GM23338 (cell line): ENCODE measurements at regions not wholly inside any gene's neighbourhood (a gene's known extent, or its start where the extent isn't known, plus 50 kb on each side); places are given as distances from the start of the nearest gene placed in this dataset.

Experiments
- ATAC-seq: fragments of 200-7000 bp; cut with Tn5 transposase; 3 replicates; pipeline ENCODE4 v1.9.1; 2020
- DNase-seq: peaks from one replicate; pipeline ENCODE4 v3.0.0-alpha.2; 2015; ENCODE audit warnings: low spot score
- H2AFZ ChIP-seq: fragments of 200-600 bp; sonication (generic); 2 replicates; pipeline ENCODE4 v1.8.0; 2016; ENCODE audit warnings: antibody characterized with exemption, mild to moderate bottlenecking, moderate library complexity
- H3F3A ChIP-seq: fragments of 200-600 bp; sonication (generic); replicated peaks from 2 replicates; pipeline ENCODE4 v1.8.0; 2017; ENCODE audit warnings: antibody characterized with exemption, mixed run types, low read depth
- H3K27ac ChIP-seq: fragments of 200-600 bp; sonication (generic); 2 replicates; pipeline ENCODE4 v1.6.1; 2016; ENCODE audit warnings: low read depth
- H3K27me3 ChIP-seq: fragments of 200-600 bp; sonication (generic); 2 replicates; pipeline ENCODE4 v1.8.0; 2016; ENCODE audit warnings: mild to moderate bottlenecking, mixed run types, moderate library complexity; ENCODE audit not compliant: insufficient read depth
- H3K36me3 ChIP-seq: fragments of 200-600 bp; sonication (generic); 2 replicates; pipeline ENCODE4 v1.8.0; 2016; ENCODE audit warnings: mild to moderate bottlenecking; ENCODE audit not compliant: insufficient read depth
- H3K4me1 ChIP-seq: fragments of 200-600 bp; sonication (generic); 2 replicates; pipeline ENCODE4 v1.8.0; 2016; ENCODE audit warnings: mild to moderate bottlenecking, moderate library complexity; ENCODE audit not compliant: insufficient read depth
- H3K4me2 ChIP-seq: fragments of 200-600 bp; sonication (generic); 2 replicates; pipeline ENCODE4 v1.7.1; 2017; ENCODE audit warnings: mixed run types
- H3K4me3 ChIP-seq: fragments of 200-600 bp; sonication (generic); 2 replicates; pipeline ENCODE4 v1.6.1; 2016; ENCODE audit warnings: mixed run types
- H3K79me2 ChIP-seq: fragments of 200-600 bp; sonication (generic); replicated peaks from 2 replicates; pipeline ENCODE4 v1.8.0; 2017; ENCODE audit warnings: mild to moderate bottlenecking; ENCODE audit not compliant: insufficient read depth
- H3K9me2 ChIP-seq: fragments of 200-600 bp; sonication (generic); 2 replicates; pipeline ENCODE4 v1.8.0; 2017; ENCODE audit not compliant: insufficient read depth
- H4K20me1 ChIP-seq: fragments of 200-600 bp; sonication (generic); replicated peaks from 2 replicates; pipeline ENCODE4 v1.8.0; 2017; ENCODE audit warnings: mild to moderate bottlenecking; ENCODE audit not compliant: insufficient read depth
- H3K27ac Mint-ChIP-seq: 2 replicates; pipeline ENCODE4 v1.8.0; 2020; ENCODE audit warnings: inconsistent platforms, mild to moderate bottlenecking, moderate library complexity, mixed read lengths
- H3K27me3 Mint-ChIP-seq: 3 replicates; pipeline ENCODE4 v1.8.0; 2022; ENCODE audit warnings: low read depth, mild to moderate bottlenecking, moderate library complexity, mixed read lengths, inconsistent platforms; ENCODE audit not compliant: insufficient read depth, poor library complexity
- H3K36me3 Mint-ChIP-seq: 3 replicates; pipeline ENCODE4 v1.8.0; 2021; ENCODE audit warnings: low read depth, mild to moderate bottlenecking, inconsistent platforms, moderate library complexity, mixed read lengths
- H3K4me1 Mint-ChIP-seq: 3 replicates; pipeline ENCODE4 v1.8.0; 2020; ENCODE audit warnings: mild to moderate bottlenecking, inconsistent platforms, mixed read lengths
- H3K4me3 Mint-ChIP-seq: 3 replicates; pipeline ENCODE4 v1.8.0; 2021; ENCODE audit warnings: moderate library complexity, mild to moderate bottlenecking, inconsistent platforms, mixed read lengths
- H3K9me3 Mint-ChIP-seq: 3 replicates; pipeline ENCODE4 v1.8.0; 2020; ENCODE audit warnings: moderate library complexity, mild to moderate bottlenecking, inconsistent platforms, mixed read lengths
- CREB1 ChIP-seq: fragments of 250-450 bp; sonication (Bioruptor Pico); IDR thresholded peaks from 2 replicates; pipeline ENCODE4 v1.5.0; 2020; ENCODE audit warnings: low read depth, mild to moderate bottlenecking, moderate library complexity
- ETS1 ChIP-seq: IDR thresholded peaks from 2 replicates; pipeline ENCODE4 v1.6.1; 2016; ENCODE audit warnings: antibody characterized with exemption
- EZH2 ChIP-seq: fragments of 200-600 bp; sonication (generic); IDR thresholded peaks from one replicate; pipeline ENCODE4 v1.8.0; 2017; ENCODE audit warnings: antibody characterized with exemption, mild to moderate bottlenecking, low read depth; ENCODE audit not compliant: unreplicated experiment
- EZH2phosphoT487 ChIP-seq: fragments of 200-600 bp; sonication (generic); IDR thresholded peaks from one replicate; pipeline ENCODE4 v1.8.1; 2018; ENCODE audit warnings: antibody characterized with exemption; ENCODE audit not compliant: unreplicated experiment
- JUNB ChIP-seq: IDR thresholded peaks from one replicate; pipeline ENCODE4 v1.6.1; 2016; ENCODE audit warnings: antibody characterized with exemption; ENCODE audit not compliant: unreplicated experiment
- NANOG ChIP-seq: IDR thresholded peaks from 2 replicates; pipeline ENCODE4 v1.6.1; 2016; ENCODE audit warnings: antibody characterized with exemption, borderline replicate concordance
- STAT1 ChIP-seq: IDR thresholded peaks from one replicate; pipeline ENCODE4 v1.6.1; 2016; ENCODE audit warnings: antibody characterized with exemption; ENCODE audit not compliant: unreplicated experiment
- ZNF114 ChIP-seq: fragments of 250-450 bp; sonication (Bioruptor Pico); IDR thresholded peaks from 2 replicates; pipeline ENCODE4 v1.5.0; 2020; ENCODE audit warnings: mild to moderate bottlenecking, moderate library complexity
- ZNF331 ChIP-seq: fragments of 250-450 bp; sonication (Bioruptor Pico); IDR thresholded peaks from 2 replicates; pipeline ENCODE4 v1.5.0; 2020; ENCODE audit warnings: low read depth, mild to moderate bottlenecking, moderate library complexity
- TF ChIP-seq, protein P1 (sequence below), 2 experiments: fragments of 200-600 bp in 1 of 2; sonication (generic) in 1 of 2; conservative IDR thresholded peaks; 2 replicates each; pipeline versions ENCODE4 v1.5.1 to v1.6.1; 2016 to 2017; ENCODE audit warnings: antibody characterized with exemption in 2 of 2, low read depth in 2 of 2, mild to moderate bottlenecking in 2 of 2, moderate library complexity in 1 of 2
- TF ChIP-seq, protein P2 (sequence below): fragments of 250-450 bp; sonication (Bioruptor Pico); IDR thresholded peaks from 2 replicates; pipeline ENCODE4 v1.5.0; 2020; ENCODE audit warnings: mild to moderate bottlenecking, moderate library complexity

DNA sequence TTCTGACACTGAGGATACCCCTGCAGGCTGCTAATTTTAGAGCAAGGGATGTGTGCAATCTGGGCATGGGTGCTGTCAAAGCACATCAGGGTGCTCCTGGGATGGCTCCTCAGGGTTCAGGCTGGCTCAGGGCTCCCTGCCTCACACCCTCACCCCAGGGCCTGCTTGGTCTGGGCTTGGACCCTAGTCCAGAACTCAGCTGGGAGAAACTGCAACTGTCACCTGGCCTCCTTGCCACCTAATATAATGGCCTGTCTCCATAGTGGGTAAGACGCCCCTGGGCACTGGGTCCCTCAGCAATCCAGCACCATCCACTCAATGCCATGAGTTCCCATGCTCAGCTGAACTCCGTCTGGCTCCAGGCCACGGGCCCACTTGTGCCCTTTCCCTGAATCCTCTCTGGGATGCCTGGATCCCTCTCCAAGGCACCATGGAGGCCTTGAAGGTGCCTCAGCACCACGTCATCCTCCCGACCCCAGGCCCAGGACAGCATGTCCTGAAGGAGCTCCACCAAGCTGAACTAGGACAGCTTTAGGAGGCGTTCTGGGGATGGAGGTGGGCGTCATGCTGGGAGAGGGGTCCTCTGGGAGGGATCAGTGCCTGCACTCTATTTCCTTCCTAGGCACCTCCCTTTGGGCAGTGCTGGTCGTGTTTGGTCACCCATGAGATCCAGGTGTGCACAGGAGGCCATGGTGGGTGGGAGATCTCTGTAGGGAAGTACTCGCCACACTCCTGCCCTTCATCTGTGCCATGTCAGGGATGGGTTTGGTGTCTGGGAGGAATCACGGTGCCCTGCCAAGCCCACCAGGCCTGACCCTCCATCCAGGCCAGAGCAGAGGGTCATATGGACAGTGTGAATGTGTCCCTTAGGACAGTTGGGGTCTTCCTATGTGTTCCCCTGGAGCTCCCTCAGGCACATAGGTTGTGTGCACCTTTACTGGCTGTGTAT, 1688.4 kb downstream of the TP53TG3F start:
- Histone ChIP-seq H3K4me2 (no peak overlapping the region), H4K20me1 (no peaks in the 10 kb centered on the region), H2AFZ (no peak overlapping the region), H3K27ac (no peak overlapping the region), H3K9me2 (no peaks in the 10 kb centered on the region), H3K36me3 (no peaks in the 10 kb centered on the region), H3K27me3 (no peaks in the 10 kb centered on the region), H3K4me3 (no peak overlapping the region), H3F3A (no peaks in the 10 kb centered on the region), H3K79me2 (no peaks in the 10 kb centered on the region), H3K4me1 (no peaks in the 10 kb centered on the region)
- Mint-ChIP-seq H3K4me1 (no peaks in the 10 kb centered on the region; the same call in 2 of the 3 replicates), H3K36me3 (peaks cover 48% of the 10 kb centered on the region), H3K9me3 (peaks cover 99% of the 10 kb centered on the region), H3K27me3 (peaks cover 9% of the 10 kb centered on the region), H3K27ac (no peak overlapping the region), H3K4me3 (no peak overlapping the region)
- DNase-seq (no peak), ATAC-seq (no peak)
- TF ChIP-seq CREB1 (CRISPR knock-in tag), result no peak
- TF ChIP-seq STAT1, result no peak
- no peak for TF ChIP-seq EZH2phosphoT487
- TF ChIP-seq ZNF114 (CRISPR knock-in tag), result no peak
- TF ChIP-seq, protein P1, sequence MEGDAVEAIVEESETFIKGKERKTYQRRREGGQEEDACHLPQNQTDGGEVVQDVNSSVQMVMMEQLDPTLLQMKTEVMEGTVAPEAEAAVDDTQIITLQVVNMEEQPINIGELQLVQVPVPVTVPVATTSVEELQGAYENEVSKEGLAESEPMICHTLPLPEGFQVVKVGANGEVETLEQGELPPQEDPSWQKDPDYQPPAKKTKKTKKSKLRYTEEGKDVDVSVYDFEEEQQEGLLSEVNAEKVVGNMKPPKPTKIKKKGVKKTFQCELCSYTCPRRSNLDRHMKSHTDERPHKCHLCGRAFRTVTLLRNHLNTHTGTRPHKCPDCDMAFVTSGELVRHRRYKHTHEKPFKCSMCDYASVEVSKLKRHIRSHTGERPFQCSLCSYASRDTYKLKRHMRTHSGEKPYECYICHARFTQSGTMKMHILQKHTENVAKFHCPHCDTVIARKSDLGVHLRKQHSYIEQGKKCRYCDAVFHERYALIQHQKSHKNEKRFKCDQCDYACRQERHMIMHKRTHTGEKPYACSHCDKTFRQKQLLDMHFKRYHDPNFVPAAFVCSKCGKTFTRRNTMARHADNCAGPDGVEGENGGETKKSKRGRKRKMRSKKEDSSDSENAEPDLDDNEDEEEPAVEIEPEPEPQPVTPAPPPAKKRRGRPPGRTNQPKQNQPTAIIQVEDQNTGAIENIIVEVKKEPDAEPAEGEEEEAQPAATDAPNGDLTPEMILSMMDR (conservative IDR thresholded peaks at IDR 0.05; ENCODE audit: low read depth in 2 of 2), result no peak
- no peak for TF ChIP-seq ZNF331
- TF ChIP-seq, protein P2, sequence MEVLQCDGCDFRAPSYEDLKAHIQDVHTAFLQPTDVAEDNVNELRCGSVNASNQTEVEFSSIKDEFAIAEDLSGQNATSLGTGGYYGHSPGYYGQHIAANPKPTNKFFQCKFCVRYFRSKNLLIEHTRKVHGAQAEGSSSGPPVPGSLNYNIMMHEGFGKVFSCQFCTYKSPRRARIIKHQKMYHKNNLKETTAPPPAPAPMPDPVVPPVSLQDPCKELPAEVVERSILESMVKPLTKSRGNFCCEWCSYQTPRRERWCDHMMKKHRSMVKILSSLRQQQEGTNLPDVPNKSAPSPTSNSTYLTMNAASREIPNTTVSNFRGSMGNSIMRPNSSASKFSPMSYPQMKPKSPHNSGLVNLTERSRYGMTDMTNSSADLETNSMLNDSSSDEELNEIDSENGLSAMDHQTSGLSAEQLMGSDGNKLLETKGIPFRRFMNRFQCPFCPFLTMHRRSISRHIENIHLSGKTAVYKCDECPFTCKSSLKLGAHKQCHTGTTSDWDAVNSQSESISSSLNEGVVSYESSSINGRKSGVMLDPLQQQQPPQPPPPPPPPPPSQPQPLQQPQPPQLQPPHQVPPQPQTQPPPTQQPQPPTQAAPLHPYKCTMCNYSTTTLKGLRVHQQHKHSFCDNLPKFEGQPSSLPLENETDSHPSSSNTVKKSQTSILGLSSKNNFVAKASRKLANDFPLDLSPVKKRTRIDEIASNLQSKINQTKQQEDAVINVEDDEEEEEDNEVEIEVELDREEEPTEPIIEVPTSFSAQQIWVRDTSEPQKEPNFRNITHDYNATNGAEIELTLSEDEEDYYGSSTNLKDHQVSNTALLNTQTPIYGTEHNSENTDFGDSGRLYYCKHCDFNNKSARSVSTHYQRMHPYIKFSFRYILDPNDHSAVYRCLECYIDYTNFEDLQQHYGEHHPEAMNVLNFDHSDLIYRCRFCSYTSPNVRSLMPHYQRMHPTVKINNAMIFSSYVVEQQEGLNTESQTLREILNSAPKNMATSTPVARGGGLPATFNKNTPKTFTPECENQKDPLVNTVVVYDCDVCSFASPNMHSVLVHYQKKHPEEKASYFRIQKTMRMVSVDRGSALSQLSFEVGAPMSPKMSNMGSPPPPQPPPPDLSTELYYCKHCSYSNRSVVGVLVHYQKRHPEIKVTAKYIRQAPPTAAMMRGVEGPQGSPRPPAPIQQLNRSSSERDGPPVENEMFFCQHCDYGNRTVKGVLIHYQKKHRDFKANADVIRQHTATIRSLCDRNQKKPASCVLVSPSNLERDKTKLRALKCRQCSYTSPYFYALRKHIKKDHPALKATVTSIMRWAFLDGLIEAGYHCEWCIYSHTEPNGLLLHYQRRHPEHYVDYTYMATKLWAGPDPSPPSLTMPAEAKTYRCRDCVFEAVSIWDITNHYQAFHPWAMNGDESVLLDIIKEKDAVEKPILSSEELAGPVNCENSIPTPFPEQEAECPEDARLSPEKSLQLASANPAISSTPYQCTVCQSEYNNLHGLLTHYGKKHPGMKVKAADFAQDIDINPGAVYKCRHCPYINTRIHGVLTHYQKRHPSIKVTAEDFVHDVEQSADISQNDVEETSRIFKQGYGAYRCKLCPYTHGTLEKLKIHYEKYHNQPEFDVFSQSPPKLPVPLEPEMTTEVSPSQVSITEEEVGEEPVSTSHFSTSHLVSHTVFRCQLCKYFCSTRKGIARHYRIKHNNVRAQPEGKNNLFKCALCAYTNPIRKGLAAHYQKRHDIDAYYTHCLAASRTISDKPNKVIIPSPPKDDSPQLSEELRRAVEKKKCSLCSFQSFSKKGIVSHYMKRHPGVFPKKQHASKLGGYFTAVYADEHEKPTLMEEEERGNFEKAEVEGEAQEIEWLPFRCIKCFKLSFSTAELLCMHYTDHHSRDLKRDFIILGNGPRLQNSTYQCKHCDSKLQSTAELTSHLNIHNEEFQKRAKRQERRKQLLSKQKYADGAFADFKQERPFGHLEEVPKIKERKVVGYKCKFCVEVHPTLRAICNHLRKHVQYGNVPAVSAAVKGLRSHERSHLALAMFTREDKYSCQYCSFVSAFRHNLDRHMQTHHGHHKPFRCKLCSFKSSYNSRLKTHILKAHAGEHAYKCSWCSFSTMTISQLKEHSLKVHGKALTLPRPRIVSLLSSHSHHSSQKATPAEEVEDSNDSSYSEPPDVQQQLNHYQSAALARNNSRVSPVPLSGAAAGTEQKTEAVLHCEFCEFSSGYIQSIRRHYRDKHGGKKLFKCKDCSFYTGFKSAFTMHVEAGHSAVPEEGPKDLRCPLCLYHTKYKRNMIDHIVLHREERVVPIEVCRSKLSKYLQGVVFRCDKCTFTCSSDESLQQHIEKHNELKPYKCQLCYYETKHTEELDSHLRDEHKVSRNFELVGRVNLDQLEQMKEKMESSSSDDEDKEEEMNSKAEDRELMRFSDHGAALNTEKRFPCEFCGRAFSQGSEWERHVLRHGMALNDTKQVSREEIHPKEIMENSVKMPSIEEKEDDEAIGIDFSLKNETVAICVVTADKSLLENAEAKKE (CRISPR knock-in tag), result no peak
- TF ChIP-seq ETS1, result no peak
- no peak for TF ChIP-seq JUNB
- no peak for TF ChIP-seq NANOG
- no peak for TF ChIP-seq EZH2
